ENCODE measurements at regions not wholly inside any gene's neighbourhood (a gene's known extent, or its start where the extent isn't known, plus 50 kb on each side); places are given as distances from the start of the nearest gene placed in this dataset.
"Not testable (repeated sequence)": the region's sequence is repeated elsewhere in the genome, so short reads cannot be mapped to it uniquely, and the experiment has no call there.

DNA sequence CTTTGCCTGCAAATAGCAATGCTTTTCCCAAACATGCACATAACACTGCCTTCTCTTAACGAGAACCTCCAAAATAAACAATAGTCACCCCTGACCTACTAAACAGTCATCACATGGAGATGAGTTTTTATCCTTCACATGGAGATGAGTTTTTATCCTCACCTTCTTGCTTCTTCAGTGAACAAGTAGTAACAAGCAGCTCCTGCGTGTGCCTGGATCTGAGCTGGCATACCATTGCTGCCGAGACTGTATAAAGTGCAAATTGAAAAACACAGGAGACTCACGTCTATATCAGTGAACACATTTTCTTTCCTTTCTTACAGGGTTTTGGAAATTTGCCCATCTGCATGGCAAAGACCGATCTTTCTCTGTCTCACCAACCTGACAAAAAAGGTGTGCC lies 625.7 kb downstream of the FOXD4L6 start:
- H3K27me3 ChIP-seq; intact Hi-C loops (cut with DNase I); H3K4me1 ChIP-seq; H3K9me3 ChIP-seq; H3K4me3 ChIP-seq; ATAC-seq; H3K36me3 ChIP-seq; H3K27ac ChIP-seq: not testable (repeated sequence)
- DNase-seq: peak in 1 of 5 donors; percentile 10
- WGBS, 4 donors: 74 to 75% methylated on average over 3 of the region's 5 CpGs; no CpG with 5 or more reads in 2 of the 4 donors
